PC-9 (cell line): ENCODE measurements at regions not wholly inside any gene's neighbourhood (a gene's known extent, or its start where the extent isn't known, plus 50 kb on each side); places are given as distances from the start of the nearest gene placed in this dataset.

Source experiments
- BruUV-seq: library from RNA; stranded (reverse); fragments of 400-500 nt; replicated peaks from 2 replicates; lab custom pipeline; 2021; lab: Mats Ljungman, UMichigan
- CTCF ChIA-PET: fragments of 300-600 bp; sonication (Branson Sonifier 250); formaldehyde crosslinking; loops from one replicate; lab custom pipeline; 2022; ENCODE audit warnings: antibody characterized with exemption; lab: Charles Lee
- POLR2A ChIA-PET: fragments of 300-600 bp; sonication (Branson Sonifier 250); formaldehyde crosslinking; loops from one replicate; lab custom pipeline; 2022; ENCODE audit warnings: antibody characterized with exemption; ENCODE audit not compliant: unreplicated experiment; lab: Charles Lee
- DNase-seq, 2 experiments: peaks; one replicate each; pipeline versions ENCODE4 v3.0.0 to v3.0.0-alpha.2; 2015 to 2022; ENCODE audit warnings: mixed read lengths in 1 of 2
- H2AFZ ChIP-seq: fragments of 200-600 bp; sonication (generic); 2 replicates; pipeline ENCODE4 v1.8.1; 2017; ENCODE audit warnings: antibody characterized with exemption
- H3F3A ChIP-seq: fragments of 200-600 bp; sonication (generic); 2 replicates; pipeline ENCODE4 v1.8.1; 2017; ENCODE audit warnings: antibody characterized with exemption, mild to moderate bottlenecking, low read depth; ENCODE audit not compliant: insufficient read depth
- H3K27ac ChIP-seq: fragments of 200-600 bp; sonication (generic); 2 replicates; pipeline ENCODE4 v1.6.1; 2016; ENCODE audit warnings: mixed run types
- H3K27me3 ChIP-seq: fragments of 200-600 bp; sonication (generic); 2 replicates; pipeline ENCODE4 v1.6.1; 2016; ENCODE audit warnings: low read depth, mixed run types; ENCODE audit not compliant: insufficient read depth
- H3K36me3 ChIP-seq: fragments of 200-600 bp; sonication (generic); 2 replicates; pipeline ENCODE4 v1.6.1; 2016; ENCODE audit warnings: low read depth, mixed run types
- H3K4me1 ChIP-seq: fragments of 200-600 bp; sonication (generic); replicated peaks from 2 replicates; pipeline ENCODE4 v1.6.1; 2016; ENCODE audit warnings: mixed run types; ENCODE audit not compliant: insufficient read depth
- H3K4me2 ChIP-seq: fragments of 200-600 bp; sonication (generic); 2 replicates; pipeline ENCODE4 v1.6.1; 2017; ENCODE audit warnings: mixed run types
- H3K4me3 ChIP-seq: fragments of 200-600 bp; sonication (generic); 2 replicates; pipeline ENCODE4 v1.6.1; 2016; ENCODE audit warnings: mixed run types
- H3K79me2 ChIP-seq: fragments of 200-600 bp; sonication (generic); 2 replicates; pipeline ENCODE4 v1.6.1; 2017; ENCODE audit warnings: low read depth, mixed run types
- H3K9me2 ChIP-seq: fragments of 200-600 bp; sonication (generic); 2 replicates; pipeline ENCODE4 v1.8.1; 2017; ENCODE audit warnings: mild to moderate bottlenecking; ENCODE audit not compliant: insufficient read depth
- H3K9me3 ChIP-seq: fragments of 200-600 bp; sonication (generic); 2 replicates; pipeline ENCODE4 v1.8.1; 2016; ENCODE audit warnings: low read depth; ENCODE audit not compliant: insufficient read depth
- H4K20me1 ChIP-seq: fragments of 200-600 bp; sonication (generic); 2 replicates; pipeline ENCODE4 v1.8.1; 2017; ENCODE audit not compliant: insufficient read depth
- CTCF ChIP-seq: fragments of 200-600 bp; sonication (generic); conservative IDR thresholded peaks from 2 replicates; pipeline ENCODE4 v1.6.1; 2017; ENCODE audit warnings: mixed run types, antibody characterized with exemption, mild to moderate bottlenecking, moderate library complexity
- EZH2 ChIP-seq: fragments of 200-600 bp; sonication (generic); IDR thresholded peaks from 2 replicates; pipeline ENCODE4 v1.8.0; 2017; ENCODE audit warnings: antibody characterized with exemption, low read depth
- intact Hi-C: fragments of 100-400 bp; cut with micrococcal nuclease; formaldehyde crosslinking; loops from one replicate; pipeline ENCODE4 v1.10.0; 2022; ENCODE audit not compliant: unreplicated experiment

DNA sequence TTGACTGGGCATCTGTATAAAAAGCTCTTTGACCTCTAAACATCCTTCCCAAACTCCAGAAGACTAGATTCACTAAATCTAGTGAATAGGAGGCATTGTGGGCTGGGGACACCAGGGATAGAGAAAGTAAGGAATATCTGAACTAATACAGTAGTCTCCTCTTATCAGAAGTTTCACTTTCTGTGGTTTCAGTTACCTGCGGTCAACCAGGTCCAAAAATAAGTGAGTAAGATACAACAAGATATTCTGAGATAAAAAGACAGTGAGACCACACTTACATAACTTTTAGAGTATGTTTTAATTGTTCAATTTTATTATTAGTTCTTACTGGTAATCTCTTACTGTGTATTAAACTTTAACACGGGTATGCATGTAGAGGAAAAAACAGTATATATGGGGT, 376.5 kb downstream of the HNRNPD start:
- no peaks in the 10 kb centered on the region for H3K36me3 ChIP-seq
- POLR2A ChIA-PET = no interaction called here

GRCh38 chr4:81990898-81991297, 382.9 kb downstream of the HNRNPD start:
- Histone ChIP-seq H3K4me1 (no peaks in the 10 kb centered on the region), H3K4me3 (no peak overlapping the region), H3K4me2 (no peak overlapping the region), H3K79me2 (no peaks in the 10 kb centered on the region), H3K9me3 (no peaks in the 10 kb centered on the region), H4K20me1 (no peaks in the 10 kb centered on the region), H3K27me3 (no peaks in the 10 kb centered on the region), H3K27ac (no peak overlapping the region), H3F3A (no peaks in the 10 kb centered on the region), H3K36me3 (no peaks in the 10 kb centered on the region), H2AFZ (no peak overlapping the region), H3K9me2 (no peaks in the 10 kb centered on the region)
- intact Hi-C loops = no loop called here
- POLR2A ChIA-PET = no interaction called here
- CTCF ChIA-PET = no interaction called here
- BruUV-seq = no TSS peak
- DNase-seq = no peak
- TF ChIP-seq EZH2 (no peak), CTCF (no peak)

More for the DNA sequence above, 376.5 kb downstream of the HNRNPD start:
- no peaks in the 10 kb centered on the region for H3K79me2 ChIP-seq
- H3K4me1 ChIP-seq = no peaks in the 10 kb centered on the region
- no peaks in the 10 kb centered on the region for H4K20me1 ChIP-seq
- TF ChIP-seq EZH2 = no peak
- TF ChIP-seq CTCF = no peak
- no peaks in the 10 kb centered on the region for H3K27me3 ChIP-seq
- no peak overlapping the region for H3K27ac ChIP-seq
- intact Hi-C loops = no loop called here
- H3F3A ChIP-seq = no peaks in the 10 kb centered on the region
- BruUV-seq = no TSS peak
- DNase-seq = no peak
- H3K9me2 ChIP-seq = no peaks in the 10 kb centered on the region
- H3K4me3 ChIP-seq = no peak overlapping the region
- no peaks in the 10 kb centered on the region for H3K9me3 ChIP-seq
- CTCF ChIA-PET = no interaction called here
- H2AFZ ChIP-seq = no peak overlapping the region
- no peak overlapping the region for H3K4me2 ChIP-seq

DNA sequence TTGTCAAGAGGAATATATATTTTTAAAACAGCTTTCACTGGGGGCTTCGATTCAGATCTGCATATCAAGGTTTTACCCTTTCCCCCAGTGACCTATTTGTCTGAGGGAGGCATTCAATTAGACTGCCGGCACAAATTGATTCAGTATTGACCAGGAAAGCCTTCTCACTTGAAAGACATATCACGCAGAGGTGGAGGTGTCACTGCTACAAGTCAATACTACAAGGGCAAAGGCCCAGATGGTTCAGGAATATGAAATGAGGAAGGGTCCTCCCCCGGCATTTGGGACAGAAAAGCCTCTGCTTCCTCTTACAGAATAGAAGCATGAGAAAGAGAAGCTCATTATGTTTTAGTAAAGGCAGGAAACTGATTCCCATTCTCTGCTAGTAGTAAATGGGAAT, 383.6 kb downstream of the HNRNPD start:
- intact Hi-C loops = no loop called here
- Histone ChIP-seq H3K27me3 (no peaks in the 10 kb centered on the region), H3K4me2 (no peak overlapping the region), H4K20me1 (no peaks in the 10 kb centered on the region), H2AFZ (no peak overlapping the region), H3K9me3 (no peaks in the 10 kb centered on the region), H3K9me2 (no peaks in the 10 kb centered on the region), H3K4me3 (no peak overlapping the region), H3K27ac (no peak overlapping the region), H3K4me1 (no peaks in the 10 kb centered on the region), H3F3A (no peaks in the 10 kb centered on the region), H3K79me2 (no peaks in the 10 kb centered on the region), H3K36me3 (no peaks in the 10 kb centered on the region)
- ChIA-PET POLR2A (no interaction called here), CTCF (no interaction called here)
- no TSS peak for BruUV-seq
- DNase-seq = no peak
- TF ChIP-seq EZH2 (no peak), CTCF (no peak)
